Gastroesophageal sphincter (tissue), 3 donors: ENCODE measurements at regions not wholly inside any gene's neighbourhood (a gene's known extent, or its start where the extent isn't known, plus 50 kb on each side); places are given as distances from the start of the nearest gene placed in this dataset.

Experiments used
- POLR2A ChIP-seq, 2 donors: fragments of 450-650 bp; IDR thresholded peaks; one replicate each; pipeline ENCODE4 v1.6.1; 2017; ENCODE audit warnings: antibody characterized with exemption in 2 of 2, mild to moderate bottlenecking in 2 of 2, moderate library complexity in 1 of 2
- POLR2AphosphoS5 ChIP-seq: sonication (generic); formaldehyde crosslinking; IDR thresholded peaks from one replicate; pipeline ENCODE4 v1.6.1; 2017; ENCODE audit warnings: antibody characterized with exemption
- TF ChIP-seq, protein P1 (sequence below), 4 experiments: fragments of 200-600 bp in 2 of 4; fragments of 450-650 bp in 2 of 4; sonication (generic) in 1 of 4; IDR thresholded peaks; one replicate each; pipeline ENCODE4 v1.5.1; 2017 to 2019; ENCODE audit warnings: antibody characterized with exemption in 4 of 4, mild to moderate bottlenecking in 2 of 4, moderate library complexity in 2 of 4

DNA sequence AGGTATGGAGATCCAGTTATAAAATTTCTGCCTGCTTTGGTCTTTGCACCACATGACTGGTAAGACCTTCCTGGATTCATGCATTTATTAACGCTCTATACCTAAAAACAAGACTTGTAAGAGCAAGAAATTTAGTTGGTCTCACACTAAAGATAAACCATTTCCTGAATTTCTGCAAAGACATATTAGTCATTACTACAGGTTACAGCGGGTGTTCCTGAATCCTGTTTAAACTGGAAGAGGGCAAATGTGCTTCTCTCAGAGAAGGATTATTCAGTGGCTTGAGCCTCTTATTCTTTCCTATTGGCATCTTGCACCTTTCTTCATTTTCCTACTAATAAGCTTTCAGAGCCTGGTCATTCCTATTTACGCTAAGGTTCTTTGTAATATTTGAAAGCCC, 397.6 kb upstream of the TENM3 start:
- TF ChIP-seq, protein P1, sequence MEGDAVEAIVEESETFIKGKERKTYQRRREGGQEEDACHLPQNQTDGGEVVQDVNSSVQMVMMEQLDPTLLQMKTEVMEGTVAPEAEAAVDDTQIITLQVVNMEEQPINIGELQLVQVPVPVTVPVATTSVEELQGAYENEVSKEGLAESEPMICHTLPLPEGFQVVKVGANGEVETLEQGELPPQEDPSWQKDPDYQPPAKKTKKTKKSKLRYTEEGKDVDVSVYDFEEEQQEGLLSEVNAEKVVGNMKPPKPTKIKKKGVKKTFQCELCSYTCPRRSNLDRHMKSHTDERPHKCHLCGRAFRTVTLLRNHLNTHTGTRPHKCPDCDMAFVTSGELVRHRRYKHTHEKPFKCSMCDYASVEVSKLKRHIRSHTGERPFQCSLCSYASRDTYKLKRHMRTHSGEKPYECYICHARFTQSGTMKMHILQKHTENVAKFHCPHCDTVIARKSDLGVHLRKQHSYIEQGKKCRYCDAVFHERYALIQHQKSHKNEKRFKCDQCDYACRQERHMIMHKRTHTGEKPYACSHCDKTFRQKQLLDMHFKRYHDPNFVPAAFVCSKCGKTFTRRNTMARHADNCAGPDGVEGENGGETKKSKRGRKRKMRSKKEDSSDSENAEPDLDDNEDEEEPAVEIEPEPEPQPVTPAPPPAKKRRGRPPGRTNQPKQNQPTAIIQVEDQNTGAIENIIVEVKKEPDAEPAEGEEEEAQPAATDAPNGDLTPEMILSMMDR (IDR thresholded peaks at IDR 0.05): no peak
- TF ChIP-seq POLR2A (IDR thresholded peaks at IDR 0.05) (no peak), POLR2AphosphoS5 (no peak)
